K562 (cell line): ENCODE measurements at regions not wholly inside any gene's neighbourhood (a gene's known extent, or its start where the extent isn't known, plus 50 kb on each side); places are given as distances from the start of the nearest gene placed in this dataset.

Experiments used
- ATAC-seq: fragments of 200-7000 bp; cut with Tn5 transposase; 3 replicates; pipeline ENCODE4 v1.9.1; 2020; ENCODE audit warnings: moderate library complexity
- BruUV-seq: library from RNA; stranded (reverse); fragments of 400-500 nt; replicated peaks from 2 replicates; lab custom pipeline; 2021; lab: Mats Ljungman, UMichigan
- CTCF ChIA-PET: fragments of 300-600 bp; formaldehyde crosslinking; extraction: SDS; loops from one replicate; lab custom pipeline; 2021; ENCODE audit warnings: low intra/inter-chr PET ratio; lab: Yijun Ruan, JAX
- POLR2A ChIA-PET: fragments of 300-600, 350-650 bp; sonication (Branson Sonifier 250); formaldehyde crosslinking; extraction: SDS; loops from one replicate; lab custom pipeline; 2021; ENCODE audit warnings: antibody characterized with exemption, inconsistent platforms; lab: Yijun Ruan, JAX
- DNase-seq, 4 experiments: peaks; one replicate each; pipeline versions ENCODE4 v3.0.0 to v3.0.0-alpha.2; 2011 to 2018; ENCODE audit warnings: low spot score in 3 of 4, mixed read lengths in 3 of 4; ENCODE audit errors: extremely low read depth in 1 of 4
- FAIRE-seq: peaks from 2 replicates; lab custom pipeline; 2011; peaks lifted over from hg19 to GRCh38; lab: Jason Lieb, UNC
- H2AFZ ChIP-seq: 2 replicates; pipeline ENCODE4 v1.6.0; 2011; ENCODE audit warnings: low read depth, low read length, control low read depth, inconsistent platforms
- H3K27ac ChIP-seq: fragments of 200-600 bp; 3 replicates; pipeline ENCODE4 v1.8.0; 2011; ENCODE audit warnings: low read depth, mild to moderate bottlenecking, control low read depth, inconsistent platforms, low read length, moderate library complexity, mixed read lengths; ENCODE audit errors: extremely low read depth
- H3K27me3 ChIP-seq, 2 experiments: fragments of 300-600 bp in 1 of 2; 2 replicates in 1 of 2; 3 replicates in 1 of 2; pipeline versions ENCODE4 v1.6.0 to v1.8.0; 2011; ENCODE audit warnings: inconsistent platforms in 2 of 2, low read length in 2 of 2, mild to moderate bottlenecking in 1 of 2, mixed read lengths in 1 of 2, moderate library complexity in 1 of 2; ENCODE audit not compliant: control insufficient read depth in 2 of 2, insufficient read depth in 2 of 2
- H3K36me3 ChIP-seq: fragments of 300-600 bp; 3 replicates; pipeline ENCODE4 v1.8.0; 2011; ENCODE audit warnings: mild to moderate bottlenecking, low read length, inconsistent platforms; ENCODE audit not compliant: control insufficient read depth, insufficient read depth
- H3K4me1 ChIP-seq, 2 experiments: fragments of 200-600 bp in 1 of 2; replicated peaks in 1 of 2; 2 replicates in 1 of 2; 3 replicates in 1 of 2; pipeline versions ENCODE4 v1.5.1 to v1.8.0; 2011; ENCODE audit warnings: inconsistent platforms in 2 of 2, low read length in 2 of 2, mild to moderate bottlenecking in 1 of 2, mixed read lengths in 1 of 2, moderate library complexity in 1 of 2; ENCODE audit not compliant: control insufficient read depth in 2 of 2, insufficient read depth in 2 of 2
- H3K4me2 ChIP-seq: 2 replicates; pipeline ENCODE4 v1.6.1; 2011; ENCODE audit warnings: low read length, control low read depth, inconsistent platforms, mixed read lengths; ENCODE audit not compliant: insufficient read depth
- H3K4me3 ChIP-seq: fragments of 200-600 bp; sonication (generic), shearing (Covaris generic); 2 replicates; pipeline ENCODE4 v1.5.1; 2016; ENCODE audit warnings: control low read depth, inconsistent platforms
- H3K79me2 ChIP-seq: fragments of 200-600 bp; 3 replicates; pipeline ENCODE4 v1.8.0; 2011; ENCODE audit warnings: low read length, inconsistent platforms; ENCODE audit not compliant: control insufficient read depth, insufficient read depth
- H3K9ac ChIP-seq, 2 experiments: 2 replicates each; pipeline versions ENCODE4 v1.6.0 to v1.6.1; 2011; ENCODE audit warnings: low read depth in 2 of 2, low read length in 2 of 2, control low read depth in 1 of 2, inconsistent platforms in 1 of 2, mild to moderate bottlenecking in 1 of 2, mixed read lengths in 1 of 2; ENCODE audit not compliant: insufficient read depth in 1 of 2
- H3K9me1 ChIP-seq: one replicate; pipeline ENCODE4 v1.6.0; 2011; ENCODE audit warnings: inconsistent platforms, mild to moderate bottlenecking, low read length, moderate library complexity; ENCODE audit not compliant: control insufficient read depth, insufficient read depth
- H3K9me3 ChIP-seq: replicated peaks from 2 replicates; pipeline ENCODE4 v1.5.1; 2011; ENCODE audit warnings: low read depth, low read length, inconsistent platforms; ENCODE audit not compliant: control insufficient read depth, insufficient read depth
- H4K20me1 ChIP-seq: replicated peaks from 2 replicates; pipeline ENCODE4 v1.6.1; 2011; ENCODE audit warnings: low read length, inconsistent platforms, mixed read lengths; ENCODE audit not compliant: control insufficient read depth, insufficient read depth
- POLR2A ChIP-seq: fragments of 450-650 bp; conservative IDR thresholded peaks from 2 replicates; pipeline ENCODE4 v1.6.1; 2016
- PYGO2 ChIP-seq: fragments of 450-650 bp; IDR thresholded peaks from 2 replicates; pipeline ENCODE4 v1.6.1; 2016; ENCODE audit warnings: mild to moderate bottlenecking, missing genetic modification characterization, moderate library complexity, missing compliant biosample characterization
- RBBP5 ChIP-seq: fragments of 200-600 bp; sonication (generic); IDR thresholded peaks from 2 replicates; pipeline ENCODE4 v1.6.1; 2012; ENCODE audit warnings: borderline replicate concordance, mild to moderate bottlenecking, low read length, control low read depth, inconsistent platforms; ENCODE audit not compliant: insufficient read depth, poor library complexity, severe bottlenecking
- RERE ChIP-seq: sonication (generic); formaldehyde crosslinking; IDR thresholded peaks from 2 replicates; pipeline ENCODE4 v1.8.0; 2023; ENCODE audit warnings: missing genetic modification reagents, mild to moderate bottlenecking, borderline replicate concordance
- SPI1 ChIP-seq: IDR thresholded peaks from 2 replicates; pipeline ENCODE4 v1.6.1; 2011; ENCODE audit warnings: low read depth, low read length, control low read depth, borderline replicate concordance
- ZNF133 ChIP-seq: fragments of 250-450 bp; sonication (Bioruptor Pico); IDR thresholded peaks from 2 replicates; pipeline ENCODE4 v1.4.0; 2020; ENCODE audit warnings: mild to moderate bottlenecking
- ZNF780A ChIP-seq: fragments of 250-450 bp; sonication (Bioruptor Pico); IDR thresholded peaks from 2 replicates; pipeline ENCODE4 v1.5.0; 2021; ENCODE audit warnings: mild to moderate bottlenecking
- WGBS: fragments of 100-300 bp; shearing (Covaris generic); methylation state at CpG from one replicate; pipeline ENCODE4 v1.1.6; 2016; ENCODE audit warnings: low coverage, mixed read lengths; ENCODE audit not compliant: insufficient coverage; ENCODE audit errors: missing lambda C conversion rate; 5-methylcytosine and 5-hydroxymethylcytosine counted together
- in situ Hi-C: fragments of 300-500 bp; cut with MboI; formaldehyde crosslinking; loops from 4 replicates; pipeline ENCODE4 v1.15.0; 2018; ENCODE audit warnings: inconsistent platforms, mixed read lengths
- intact Hi-C: fragments of 100-400 bp; cut with micrococcal nuclease; formaldehyde crosslinking; loops from 2 replicates; pipeline ENCODE4 v1.14.2; 2022

GRCh38 chr5:96538808-96539250 lies 105.8 kb upstream of the PCSK1 start:
- H3K4me1 ChIP-seq: no peaks in the 10 kb centered on the region; a peak in 1 of 5 replicates
- no peaks in the 10 kb centered on the region for H3K9me1 ChIP-seq
- ChIA-PET CTCF (no interaction called here), POLR2A (interaction anchor here (0.6 kb wide), 1 partner anchor 156 kb away, joined by 3 read pairs; no protein-coding TSS in a partner anchor)
- no peak for ATAC-seq
- no peaks in the 10 kb centered on the region for H3K9me3 ChIP-seq
- TF ChIP-seq PYGO2 (no peak), ZNF133 (no peak), RBBP5 (no peak), POLR2A (no peak), SPI1 (no peak), RERE (CRISPR knock-in tag) (no peak), ZNF780A (CRISPR knock-in tag) (no peak)
- no peaks in the 10 kb centered on the region for H4K20me1 ChIP-seq
- in situ Hi-C loops: no loop called here
- FAIRE-seq: no peak
- H3K4me3 ChIP-seq: no peak overlapping the region
- BruUV-seq: no TSS peak
- no peaks in the 10 kb centered on the region for H3K36me3 ChIP-seq
- intact Hi-C loops: no loop called here
- no peak overlapping the region for H3K4me2 ChIP-seq
- WGBS: 0% methylated on average over 1 of the region's 1 CpG
- H3K79me2 ChIP-seq: no peaks in the 10 kb centered on the region
- H3K27ac ChIP-seq: no peak overlapping the region
- H3K9ac ChIP-seq: no peak overlapping the region
- no peak for DNase-seq
- H3K27me3 ChIP-seq: no peaks in the 10 kb centered on the region
- no peak overlapping the region for H2AFZ ChIP-seq
